ENCODE measurements at regions not wholly inside any gene's neighbourhood (a gene's known extent, or its start where the extent isn't known, plus 50 kb on each side); places are given as distances from the start of the nearest gene placed in this dataset.

GRCh38 chr18:21979171-21979560 lies 190.2 kb upstream of the GATA6 start (continued):
- no peak for TF ChIP-seq SOX13 (IDR thresholded peaks at IDR 0.05)
- peak in 1 of 2 experiments; percentile 30; a peak in 1 of 4 replicates for TF ChIP-seq SOX13 (CRISPR knock-in tag; conservative IDR thresholded peaks at IDR 0.05 in 1 of 2, IDR thresholded peaks at IDR 0.05 in 1 of 2)
- TF ChIP-seq HOXA5 (CRISPR knock-in tag; IDR thresholded peaks at IDR 0.05), result peak; percentile 100
- TF ChIP-seq ZBTB7B (CRISPR knock-in tag; IDR thresholded peaks at IDR 0.05), result 0 out of 2 replicates have a peak, but pooled peaks have one; percentile 19
- 0 out of 2 replicates have a peak, but pooled peaks have one; percentile 4 for TF ChIP-seq NFIC (IDR thresholded peaks at IDR 0.05; ENCODE audit: low read length)
- TF ChIP-seq ZNF281 (CRISPR knock-in tag; IDR thresholded peaks at IDR 0.05; ENCODE audit: borderline replicate concordance), result peak; percentile 19; the same call in 1 of the 2 replicates
- TF ChIP-seq HNF4A (CRISPR knock-in tag; IDR thresholded peaks at IDR 0.05), result 0 out of 2 replicates have a peak, but pooled peaks have one; percentile 27
- TF ChIP-seq FOSL2 (CRISPR knock-in tag; IDR thresholded peaks at IDR 0.05), result peak; percentile 67
- TF ChIP-seq CHD2 (IDR thresholded peaks at IDR 0.05; ENCODE audit: low read depth, low read length), result no peak
- TF ChIP-seq RARA (CRISPR knock-in tag; IDR thresholded peaks at IDR 0.05), result peak; percentile 36; the same call in 1 of the 2 replicates
- peak; percentile 42 for TF ChIP-seq TEAD3 (CRISPR knock-in tag; optimal IDR thresholded peaks at IDR 0.05; ENCODE audit: borderline replicate concordance)
- peak; percentile 51; the same call in 1 of the 2 replicates for TF ChIP-seq TCF7 (IDR thresholded peaks at IDR 0.05; ENCODE audit: low read depth)
- no peak for TF ChIP-seq ZBTB25 (CRISPR knock-in tag; IDR thresholded peaks at IDR 0.05)
- TF ChIP-seq ATF1 (CRISPR knock-in tag; IDR thresholded peaks at IDR 0.05), result no peak
- peak; percentile 83 for TF ChIP-seq ZNF644 (CRISPR knock-in tag; IDR thresholded peaks at IDR 0.05; ENCODE audit: low read depth)
- peak; percentile 8; the same call in 1 of the 2 replicates for TF ChIP-seq TFAP4 (IDR thresholded peaks at IDR 0.05; ENCODE audit: borderline replicate concordance, low read depth)
- peak; percentile 51; the same call in 1 of the 2 replicates for TF ChIP-seq PATZ1 (CRISPR knock-in tag; IDR thresholded peaks at IDR 0.05)
- peak; percentile 32; the same call in 1 of the 2 replicates for TF ChIP-seq NCOA2 (CRISPR knock-in tag; IDR thresholded peaks at IDR 0.05)
- 0 out of 2 replicates have a peak, but pooled peaks have one; percentile 73 for TF ChIP-seq ZFP91 (CRISPR knock-in tag; IDR thresholded peaks at IDR 0.05; ENCODE audit: borderline replicate concordance)
- TF ChIP-seq YY1 (IDR thresholded peaks at IDR 0.05; ENCODE audit: insufficient read depth, insufficient replicate concordance, low read depth, low read length), result peak; percentile 41
- TF ChIP-seq HDAC2 (CRISPR knock-in tag; IDR thresholded peaks at IDR 0.05), result peak; percentile 31
- TF ChIP-seq HOXD1 (CRISPR knock-in tag; IDR thresholded peaks at IDR 0.05), result peak; percentile 100
- TF ChIP-seq HOXA3 (CRISPR knock-in tag; IDR thresholded peaks at IDR 0.05), result peak; percentile 66
- 0 out of 2 replicates have a peak, but pooled peaks have one; percentile 18 for TF ChIP-seq MED1 (CRISPR knock-in tag; IDR thresholded peaks at IDR 0.05)
- TF ChIP-seq SAP130 (CRISPR knock-in tag; IDR thresholded peaks at IDR 0.05; ENCODE audit: low read depth), result peak; percentile 44; the same call in 1 of the 2 replicates
